IPS DF 19.7 (cell line): ENCODE measurements at regions not wholly inside any gene's neighbourhood (a gene's known extent, or its start where the extent isn't known, plus 50 kb on each side); places are given as distances from the start of the nearest gene placed in this dataset.

Experiments
- DNase-seq: peaks from one replicate; pipeline ENCODE4 v3.0.0-alpha.2; 2013; ENCODE audit warnings: low read depth, low spot score

GRCh38 chr6:81819767-81820166, 67.3 kb upstream of the TENT5A start:
- no peak for DNase-seq

GRCh38 chr6:81818901-81819361, 66.5 kb upstream of the TENT5A start:
- no peak for DNase-seq

GRCh38 chr6:81816380-81816779, 63.9 kb upstream of the TENT5A start:
- no peak for DNase-seq

GRCh38 chr6:81814370-81815076, 62.0 kb upstream of the TENT5A start:
- no peak for DNase-seq

GRCh38 chr6:81813305-81813704, 60.8 kb upstream of the TENT5A start:
- DNase-seq, result no peak

GRCh38 chr6:81812401-81812800, 59.9 kb upstream of the TENT5A start:
- no peak for DNase-seq

DNA sequence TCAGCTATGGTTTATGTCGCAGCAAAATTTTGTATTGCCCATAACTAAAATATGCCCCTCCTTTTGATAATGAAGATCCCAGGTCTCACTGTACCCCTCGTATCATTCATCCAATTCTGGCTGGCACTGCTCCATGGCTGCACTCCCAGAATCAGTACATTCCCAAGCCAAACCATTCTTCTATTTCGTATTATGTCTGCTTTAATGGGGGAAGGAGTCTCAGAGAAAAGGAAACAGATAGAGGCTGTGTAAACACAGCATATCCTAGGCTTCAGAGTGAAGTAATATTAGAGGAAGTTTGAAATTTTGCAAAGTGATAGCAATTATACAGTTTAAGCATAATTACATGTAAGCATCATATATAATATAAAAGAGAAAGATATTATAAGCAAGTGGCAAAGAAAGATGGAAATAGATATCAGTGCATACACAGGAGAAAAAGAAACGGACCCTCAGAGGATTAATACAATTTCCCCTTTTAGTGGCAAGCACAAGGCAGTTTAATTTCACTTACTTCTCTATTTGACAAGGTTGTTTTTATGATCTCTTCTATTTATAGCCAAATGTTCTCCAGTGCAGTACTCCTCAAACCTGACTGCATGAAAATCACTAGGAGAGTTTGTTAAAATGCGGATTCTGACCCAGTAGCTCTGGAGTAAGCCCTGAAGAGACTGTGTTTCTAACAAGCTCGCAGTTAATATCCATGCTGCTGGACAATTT, 56.5 kb upstream of the TENT5A start:
- DNase-seq, result no peak

GRCh38 chr6:81806793-81807565, 54.5 kb upstream of the TENT5A start:
- DNase-seq, result no peak

DNA sequence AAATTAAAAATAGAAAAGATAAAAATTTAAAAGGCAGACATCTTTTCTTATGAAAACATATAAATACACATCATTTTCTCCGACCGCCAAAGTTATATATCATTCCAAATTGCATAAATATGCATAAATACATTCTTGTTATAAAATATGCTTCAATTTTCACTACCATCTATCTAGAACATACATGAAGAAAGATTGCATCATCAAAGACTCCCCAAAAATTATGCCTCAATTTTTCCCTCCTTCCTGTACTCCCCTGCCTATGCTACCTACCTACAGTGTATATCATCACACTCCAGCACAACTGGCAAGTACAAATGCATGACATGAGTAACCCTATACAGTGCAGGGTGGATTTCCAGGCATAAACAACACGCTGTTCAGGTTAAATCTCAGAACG, 49.9 kb upstream of the TENT5A start:
- no peak for DNase-seq
